Stomach (tissue), 8 donors: ENCODE measurements at regions not wholly inside any gene's neighbourhood (a gene's known extent, or its start where the extent isn't known, plus 50 kb on each side); places are given as distances from the start of the nearest gene placed in this dataset.

Source experiments
- DNase-seq, 2 donors: peaks; one replicate each; pipeline versions ENCODE4 v3.0.0 to v3.0.0-alpha.2; 2013 to 2019
- H3K27ac ChIP-seq, 5 donors: fragments of 200-600 bp in 4 of 5; sonication (generic) in 4 of 5; one replicate each; pipeline ENCODE4 v1.5.1; 2013 to 2019; ENCODE audit warnings: mild to moderate bottlenecking in 1 of 5, moderate library complexity in 1 of 5
- H3K27me3 ChIP-seq, 3 donors: fragments of 200-600 bp; sonication (generic); one replicate each; pipeline ENCODE4 v1.5.1; 2017 to 2019; ENCODE audit warnings: mixed run types in 1 of 3
- H3K36me3 ChIP-seq, 4 donors: fragments of 200-600 bp; sonication (generic); 1 replicate in 3 of 4; 2 replicates in 1 of 4; pipeline ENCODE4 v1.5.1; 2016 to 2019
- H3K4me1 ChIP-seq, 4 donors: fragments of 200-600 bp; sonication (generic); one replicate each; pipeline ENCODE4 v1.5.1; 2016 to 2019
- H3K4me3 ChIP-seq, 4 donors: fragments of 200-600 bp; sonication (generic) in 3 of 4; one replicate each; pipeline ENCODE4 v1.5.1; 2016 to 2019; ENCODE audit warnings: mild to moderate bottlenecking in 1 of 4
- H3K9me3 ChIP-seq, 4 donors: fragments of 200-600 bp; sonication (generic); one replicate each; pipeline ENCODE4 v1.5.1; 2016 to 2019
- EP300 ChIP-seq: sonication (generic); formaldehyde crosslinking; IDR thresholded peaks from one replicate; pipeline ENCODE4 v1.6.1; 2017; ENCODE audit warnings: antibody characterized with exemption
- POLR2A ChIP-seq, 4 donors: fragments of 450-650 bp; IDR thresholded peaks; one replicate each; pipeline ENCODE4 v1.6.1; 2016; ENCODE audit warnings: antibody characterized with exemption in 4 of 4, control low read depth in 2 of 4, mild to moderate bottlenecking in 1 of 4, moderate library complexity in 1 of 4
- POLR2AphosphoS5 ChIP-seq, 3 donors: sonication (generic); formaldehyde crosslinking; IDR thresholded peaks; one replicate each; pipeline ENCODE4 v1.6.1; 2016; ENCODE audit warnings: antibody characterized with exemption in 3 of 3
- WGBS, 5 donors: extraction: QIAGEN DNeasy Blood & Tissue Kit in 3 of 5; methylation state at CpG; one replicate each; pipeline versions ENCODE4 v1.1.5 to v1.1.7; 2013 to 2018; 5-methylcytosine and 5-hydroxymethylcytosine counted together
- intact Hi-C: fragments of 100-400 bp; cut with DNase I; formaldehyde crosslinking; loops from one replicate; pipeline ENCODE4 v1.15.1; 2023; ENCODE audit warnings: low total_unique reads
- TF ChIP-seq, protein P1 (sequence below), 7 experiments: fragments of 450-650 bp in 4 of 7; fragments of 200-600 bp in 3 of 7; sonication (generic) in 3 of 7; IDR thresholded peaks; one replicate each; pipeline ENCODE4 v1.5.1; 2016 to 2019; ENCODE audit warnings: antibody characterized with exemption in 7 of 7, control low read depth in 2 of 7, mild to moderate bottlenecking in 1 of 7
- donor health status: healthy with polysubstance abuse.
- donor health status: Bipolar disorder and iron deficiency.
- donor health status: healthy.

DNA sequence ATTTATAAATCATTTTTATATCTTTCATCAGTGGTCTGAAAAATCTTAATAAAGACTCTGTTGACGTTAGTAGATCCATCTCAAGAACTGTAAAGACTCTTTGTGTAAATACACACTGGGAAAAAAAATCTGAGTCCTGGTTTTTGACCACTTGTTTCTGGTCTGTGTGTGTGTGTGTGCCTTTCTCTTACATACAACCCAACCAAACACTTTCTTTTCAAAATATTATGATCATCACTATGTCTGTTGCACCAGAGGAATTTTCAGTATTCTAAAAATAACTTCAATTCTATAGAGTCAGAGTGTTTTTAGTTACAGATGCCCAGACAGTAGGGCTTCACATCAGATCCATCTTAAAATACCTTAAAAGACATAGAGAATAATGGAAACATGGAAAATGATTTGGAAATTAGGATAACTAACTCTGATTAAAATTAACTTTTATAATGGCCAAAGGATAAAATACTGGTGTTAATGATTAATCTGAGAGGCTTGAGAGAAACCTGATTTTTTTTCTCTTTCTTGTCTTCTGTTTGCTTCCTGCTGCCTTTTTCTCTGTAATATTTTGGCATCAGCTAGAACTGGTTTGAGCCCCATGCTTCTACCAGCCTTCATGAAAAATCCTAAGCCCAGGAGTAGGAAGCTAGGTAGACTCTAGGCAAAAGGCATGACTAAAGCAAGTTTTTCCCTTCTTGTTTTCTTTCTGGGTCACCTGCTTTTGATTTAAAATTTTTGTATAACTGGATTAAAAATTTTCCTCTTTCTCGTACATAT lies 99.7 kb downstream of the ATXN3L start:
- 25 to 48% (median 34%) methylated on average over 2 of the region's 2 CpGs for WGBS, 5 donors
- H3K9me3 ChIP-seq = no peaks in the 10 kb centered on the region
- TF ChIP-seq EP300 (no peak), POLR2A (IDR thresholded peaks at IDR 0.05) (no peak), POLR2AphosphoS5 (IDR thresholded peaks at IDR 0.05) (no peak)
- TF ChIP-seq, protein P1, sequence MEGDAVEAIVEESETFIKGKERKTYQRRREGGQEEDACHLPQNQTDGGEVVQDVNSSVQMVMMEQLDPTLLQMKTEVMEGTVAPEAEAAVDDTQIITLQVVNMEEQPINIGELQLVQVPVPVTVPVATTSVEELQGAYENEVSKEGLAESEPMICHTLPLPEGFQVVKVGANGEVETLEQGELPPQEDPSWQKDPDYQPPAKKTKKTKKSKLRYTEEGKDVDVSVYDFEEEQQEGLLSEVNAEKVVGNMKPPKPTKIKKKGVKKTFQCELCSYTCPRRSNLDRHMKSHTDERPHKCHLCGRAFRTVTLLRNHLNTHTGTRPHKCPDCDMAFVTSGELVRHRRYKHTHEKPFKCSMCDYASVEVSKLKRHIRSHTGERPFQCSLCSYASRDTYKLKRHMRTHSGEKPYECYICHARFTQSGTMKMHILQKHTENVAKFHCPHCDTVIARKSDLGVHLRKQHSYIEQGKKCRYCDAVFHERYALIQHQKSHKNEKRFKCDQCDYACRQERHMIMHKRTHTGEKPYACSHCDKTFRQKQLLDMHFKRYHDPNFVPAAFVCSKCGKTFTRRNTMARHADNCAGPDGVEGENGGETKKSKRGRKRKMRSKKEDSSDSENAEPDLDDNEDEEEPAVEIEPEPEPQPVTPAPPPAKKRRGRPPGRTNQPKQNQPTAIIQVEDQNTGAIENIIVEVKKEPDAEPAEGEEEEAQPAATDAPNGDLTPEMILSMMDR (IDR thresholded peaks at IDR 0.05) = no peak
- H3K27me3 ChIP-seq = no peaks in the 10 kb centered on the region
- intact Hi-C loops = no loop called here
- H3K27ac ChIP-seq = peak overlapping the region in 3 of 5 donors; percentile 2 to 55 (median 7)
- H3K36me3 ChIP-seq = no peaks in the 10 kb centered on the region
- H3K4me1 ChIP-seq = peaks cover 0 to 24% (median 0%) of the 10 kb centered on the region in 4 donors
- DNase-seq = peak in 1 of 2 donors; percentile 38
- no peak overlapping the region for H3K4me3 ChIP-seq

DNA sequence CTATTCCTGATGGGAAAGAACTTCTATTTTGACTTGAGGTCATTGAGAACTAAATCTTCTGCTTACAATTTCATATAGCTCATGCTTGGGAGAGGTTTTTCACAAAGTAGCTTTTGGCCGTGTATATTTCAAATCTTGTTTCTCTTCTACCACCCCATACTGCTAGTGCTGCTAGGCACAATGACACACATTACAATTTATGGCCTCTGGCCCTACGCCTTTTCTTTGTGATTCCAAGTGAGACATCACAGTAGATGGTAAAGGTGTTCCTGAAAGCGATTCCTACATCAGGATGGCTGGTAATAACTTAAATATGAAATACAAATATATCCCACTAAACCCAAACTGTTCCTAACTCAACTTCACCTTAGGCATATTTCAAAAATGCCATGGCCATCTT lies 101.1 kb downstream of the ATXN3L start:
- intact Hi-C loops = no loop called here
- TF ChIP-seq POLR2AphosphoS5 (IDR thresholded peaks at IDR 0.05) (no peak), EP300 (no peak)
- TF ChIP-seq, protein P1 (IDR thresholded peaks at IDR 0.05) = no peak
- 83 to 96% (median 94%) methylated on average over 3 of the region's 3 CpGs for WGBS, 5 donors

DNA sequence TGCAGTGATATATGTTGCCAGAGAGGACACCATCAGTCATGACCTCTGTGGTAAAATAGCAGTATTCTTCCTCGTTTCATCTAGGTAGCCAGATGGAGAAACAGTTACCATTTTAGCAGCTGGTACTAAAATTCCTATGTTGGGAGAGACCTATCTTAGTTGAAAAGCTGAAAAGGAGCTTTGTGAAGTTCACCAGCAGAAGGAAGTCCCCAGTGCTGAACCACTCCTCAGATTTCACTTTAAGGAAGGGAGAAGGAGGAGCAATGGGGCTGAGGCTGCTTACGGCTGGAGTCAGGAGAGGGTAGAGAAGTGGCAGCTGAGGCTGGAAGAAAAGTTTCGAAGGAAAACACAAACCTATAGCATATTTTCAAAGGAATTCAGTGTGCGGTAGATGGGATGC lies 103.7 kb downstream of the ATXN3L start:
- H3K4me1 ChIP-seq = peaks cover 0 to 27% (median 0%) of the 10 kb centered on the region in 4 donors
- WGBS, 5 donors = 69 to 79% (median 74%) methylated on average over 4 of the region's 4 CpGs
- H3K36me3 ChIP-seq = no peaks in the 10 kb centered on the region
- H3K4me3 ChIP-seq = no peak overlapping the region
- H3K27ac ChIP-seq = no peak overlapping the region
- H3K27me3 ChIP-seq = no peaks in the 10 kb centered on the region
- DNase-seq = no peak
- intact Hi-C loops = no loop called here
- TF ChIP-seq POLR2A (IDR thresholded peaks at IDR 0.05) = no peak
- TF ChIP-seq, protein P1 (IDR thresholded peaks at IDR 0.05) = no peak
- no peak for TF ChIP-seq POLR2AphosphoS5 (IDR thresholded peaks at IDR 0.05)
- TF ChIP-seq EP300 = no peak
- no peaks in the 10 kb centered on the region for H3K9me3 ChIP-seq

More for the DNA sequence above, 101.1 kb downstream of the ATXN3L start:
- Histone ChIP-seq H3K4me1 (peaks cover 0 to 24% (median 0%) of the 10 kb centered on the region in 4 donors), H3K36me3 (no peaks in the 10 kb centered on the region), H3K4me3 (no peak overlapping the region), H3K9me3 (no peaks in the 10 kb centered on the region), H3K27ac (no peak overlapping the region), H3K27me3 (no peaks in the 10 kb centered on the region)
- no peak for DNase-seq

DNA sequence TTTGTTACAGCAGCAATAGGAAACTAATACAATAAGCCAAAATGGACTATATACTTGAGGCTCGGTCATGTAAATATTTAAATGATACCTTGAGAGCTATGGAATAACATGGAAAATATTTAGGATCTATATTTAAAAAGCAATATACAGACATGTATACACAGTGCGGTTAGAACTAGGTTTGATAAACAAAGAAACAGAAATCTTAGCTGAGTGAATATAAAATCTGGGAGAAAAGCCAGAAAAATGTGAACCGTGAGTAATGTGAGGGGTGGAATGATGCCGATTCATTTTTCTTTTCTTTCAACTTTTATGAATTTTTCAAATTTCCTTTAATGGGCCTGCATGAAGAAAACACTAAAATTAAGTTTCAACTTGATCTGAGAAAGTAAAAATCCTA lies 104.1 kb downstream of the ATXN3L start:
- DNase-seq = no peak
- Histone ChIP-seq H3K27ac (no peak overlapping the region), H3K27me3 (no peaks in the 10 kb centered on the region), H3K4me1 (peaks cover 0 to 23% (median 0%) of the 10 kb centered on the region in 4 donors), H3K4me3 (no peak overlapping the region), H3K36me3 (no peaks in the 10 kb centered on the region), H3K9me3 (no peaks in the 10 kb centered on the region)
- WGBS, 5 donors = 81 to 91% (median 81%) methylated on average over 4 of the region's 4 CpGs
- intact Hi-C loops = no loop called here
- TF ChIP-seq POLR2A (IDR thresholded peaks at IDR 0.05) (no peak), EP300 (no peak), POLR2AphosphoS5 (IDR thresholded peaks at IDR 0.05) (no peak)
- TF ChIP-seq, protein P1 (IDR thresholded peaks at IDR 0.05) = no peak
